GM18505 (cell line): ENCODE measurements at regions not wholly inside any gene's neighbourhood (a gene's known extent, or its start where the extent isn't known, plus 50 kb on each side); places are given as distances from the start of the nearest gene placed in this dataset.

ENCODE experiments used
- ATAC-seq: cut with Tn5 transposase; IDR thresholded peaks from one replicate; pipeline ENCODE4 v1.9.1; 2021; ENCODE audit not compliant: unreplicated experiment
- POLR2A ChIP-seq: IDR thresholded peaks from 4 replicates; pipeline ENCODE4 v1.6.1; 2011; ENCODE audit warnings: borderline replicate concordance; ENCODE audit not compliant: insufficient read depth, insufficient read length; ENCODE audit errors: extremely low read depth

- peak; percentile 41 for ATAC-seq
- no peak for TF ChIP-seq POLR2A
Measured at GRCh38 chr1:94332952-94333351, 85.2 kb upstream of the ABCD3 start.

- TF ChIP-seq POLR2A = no peak
- ATAC-seq = no peak
Measured at GRCh38 chr1:94332516-94332915, 85.7 kb upstream of the ABCD3 start.

- no peak for ATAC-seq
- no peak for TF ChIP-seq POLR2A
Measured at GRCh38 chr1:94329986-94330385, 88.2 kb upstream of the ABCD3 start.

GRCh38 chr1:94329276-94329675 is 88.9 kb upstream of the ABCD3 start:
- TF ChIP-seq POLR2A = no peak
- no peak for ATAC-seq

- ATAC-seq = no peak
- TF ChIP-seq POLR2A = no peak
Measured at GRCh38 chr1:94327001-94327690, 89.8 kb upstream of the ARHGAP29 start.

GRCh38 chr1:94326329-94326728 is 88.9 kb upstream of the ARHGAP29 start:
- no peak for ATAC-seq
- TF ChIP-seq POLR2A = no peak

GRCh38 chr1:94325377-94326302 is 88.3 kb upstream of the ARHGAP29 start:
- TF ChIP-seq POLR2A = no peak
- ATAC-seq = no peak

GRCh38 chr1:94324178-94324544 is 86.8 kb upstream of the ARHGAP29 start:
- ATAC-seq = no peak
- no peak for TF ChIP-seq POLR2A

- no peak for TF ChIP-seq POLR2A
Measured at GRCh38 chr1:94323311-94324177, 86.2 kb upstream of the ARHGAP29 start.

GRCh38 chr1:94322696-94323095 is 85.3 kb upstream of the ARHGAP29 start:
- no peak for ATAC-seq
- no peak for TF ChIP-seq POLR2A

More at GRCh38 chr1:94323311-94324177, 86.2 kb upstream of the ARHGAP29 start:
- no peak for ATAC-seq

- TF ChIP-seq POLR2A = no peak
- ATAC-seq = no peak
Measured at GRCh38 chr1:94321662-94322061, 84.3 kb upstream of the ARHGAP29 start.

- no peak for ATAC-seq
Measured at GRCh38 chr1:94319319-94320102, 82.1 kb upstream of the ARHGAP29 start.

More at GRCh38 chr1:94319319-94320102, 82.1 kb upstream of the ARHGAP29 start:
- TF ChIP-seq POLR2A = no peak
